GM18511 (cell line): ENCODE measurements at regions not wholly inside any gene's neighbourhood (a gene's known extent, or its start where the extent isn't known, plus 50 kb on each side); places are given as distances from the start of the nearest gene placed in this dataset.

ENCODE experiments used
- ATAC-seq: cut with Tn5 transposase; IDR thresholded peaks from one replicate; pipeline ENCODE4 v1.9.1; 2021; ENCODE audit warnings: mild to moderate bottlenecking, moderate library complexity; ENCODE audit not compliant: unreplicated experiment

DNA sequence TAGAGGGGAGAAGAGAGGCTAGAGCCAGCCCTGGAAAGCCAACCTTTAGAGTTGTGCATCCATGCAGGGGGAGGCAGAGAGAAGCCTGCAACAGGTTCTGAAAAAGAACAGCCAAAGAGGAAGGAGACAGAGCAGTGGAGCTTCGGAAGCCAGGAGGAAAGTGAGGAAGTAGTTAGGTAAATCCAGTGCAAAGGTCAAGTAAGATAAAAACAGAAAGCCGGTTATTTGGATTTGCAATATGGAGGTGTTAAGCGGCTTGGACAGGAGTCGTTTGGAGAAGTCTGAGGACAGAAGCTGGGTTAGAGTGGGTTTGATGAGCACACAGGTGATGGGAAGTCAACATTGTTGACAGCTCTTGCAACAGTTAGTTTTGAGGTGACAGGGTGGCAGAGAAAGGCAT is 53.5 kb upstream of the FLT1 start:
- ATAC-seq, result no peak

DNA sequence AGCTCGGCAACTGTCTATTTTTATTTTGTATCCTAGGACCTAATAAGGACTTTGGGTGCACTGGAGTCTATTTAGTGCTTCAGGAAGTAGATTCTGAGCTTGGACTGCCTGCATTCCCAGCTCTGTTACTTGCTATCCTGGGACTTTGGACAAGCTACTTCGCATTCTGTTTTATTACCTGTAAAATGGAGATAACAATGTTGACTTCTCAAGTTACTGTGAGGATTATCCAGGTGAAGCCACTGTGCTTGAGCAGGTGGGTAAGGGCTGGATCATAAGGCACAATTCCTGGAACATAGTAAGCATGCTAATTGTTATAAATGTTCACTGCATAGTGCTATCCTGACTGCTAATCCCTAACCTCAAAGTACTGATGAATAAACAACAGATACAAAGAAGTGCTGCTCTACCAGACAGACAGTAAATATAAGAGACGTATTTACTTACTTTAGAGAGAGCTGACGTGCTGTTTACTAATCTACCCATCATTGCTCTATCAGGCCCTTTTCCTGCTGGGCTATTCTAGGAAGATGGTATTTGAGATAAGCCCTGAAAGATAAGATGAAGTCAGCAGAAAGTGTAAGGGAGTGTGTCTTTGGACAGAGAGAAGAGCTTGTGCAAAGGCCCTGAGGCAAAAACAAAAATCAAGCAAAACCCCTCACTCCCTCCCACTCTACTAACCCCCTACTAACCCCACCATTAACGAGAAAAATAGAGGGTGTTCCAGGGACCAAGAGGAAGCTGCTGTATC is 50.8 kb upstream of the FLT1 start:
- no peak for ATAC-seq
